ENCODE measurements at regions not wholly inside any gene's neighbourhood (a gene's known extent, or its start where the extent isn't known, plus 50 kb on each side); places are given as distances from the start of the nearest gene placed in this dataset.

DNA sequence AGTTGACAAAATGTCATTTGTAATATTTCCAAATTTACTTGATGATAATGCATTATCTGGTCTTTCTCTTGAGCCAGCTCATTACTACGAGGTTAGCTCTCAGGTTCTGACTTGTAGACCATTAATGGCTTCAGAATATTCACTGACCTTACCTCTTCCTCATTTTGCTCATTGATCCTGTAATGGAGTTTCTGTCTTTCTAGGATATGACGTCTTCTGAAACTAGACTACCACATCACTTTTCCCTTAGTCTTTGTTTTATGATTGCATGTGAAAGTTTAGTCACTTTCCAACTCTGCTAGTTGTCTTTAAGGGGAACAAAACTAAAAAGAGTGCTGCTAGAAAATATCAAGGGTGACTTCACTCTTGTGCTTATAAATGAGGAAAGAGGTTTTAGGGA, 697.6 kb downstream of the JRKL start:
- FAIRE-seq (no peak), DNase-seq (ENCODE audit: low read depth, low spot score) (no peak)
- intact Hi-C loops (cut with micrococcal nuclease), result no loop called here
- H3K9me1 ChIP-seq (replicated peaks; ENCODE audit: control insufficient read depth, extremely low read depth, insufficient read depth, low read length), result no peaks in the 10 kb centered on the region
- dilution Hi-C loops (cut with MboI; ENCODE audit: extremely low pct_ligation_motif_present, low sequenced_read_pairs), result no loop called here
- BruUV-seq (replicated peaks), result no TSS peak
- no peak overlapping the region for H3K9ac ChIP-seq (replicated peaks; ENCODE audit: extremely low read depth, insufficient read depth, low read length)
- no peak overlapping the region for H3K4me2 ChIP-seq (ENCODE audit: insufficient read depth, low read length)
- H4K20me1 ChIP-seq (replicated peaks; ENCODE audit: control insufficient read depth, extremely low read depth, insufficient read depth, low read length), result no peaks in the 10 kb centered on the region
- POLR2A ChIA-PET, result no interaction called here
- no peak overlapping the region for H3K4me3 ChIP-seq (replicated peaks in 1 of 3; ENCODE audit: insufficient read depth in 1 of 3, low read depth in 1 of 3, low read length in 3 of 3)
- no peak overlapping the region for H3K27ac ChIP-seq (ENCODE audit: insufficient read depth, low read depth, low read length)
- H3K9me3 ChIP-seq (replicated peaks; ENCODE audit: control insufficient read depth, insufficient read depth, low read length), result no peaks in the 10 kb centered on the region
- no peaks in the 10 kb centered on the region for H3K27me3 ChIP-seq (ENCODE audit: control insufficient read depth in 2 of 2, insufficient read depth in 2 of 2, low read length in 2 of 2)
- H3K79me2 ChIP-seq (ENCODE audit: control insufficient read depth, insufficient read depth, low read length), result no peaks in the 10 kb centered on the region
- H2AFZ ChIP-seq (ENCODE audit: low read depth, low read length), result no peak overlapping the region
- CTCF ChIA-PET, result no interaction called here
- no peaks in the 10 kb centered on the region for H3K36me3 ChIP-seq (ENCODE audit: control insufficient read depth in 2 of 2, extremely low read depth in 1 of 2, insufficient read depth in 2 of 2, low read length in 2 of 2)
- no peaks in the 10 kb centered on the region for H3K4me1 ChIP-seq (ENCODE audit: control insufficient read depth, extremely low read depth, insufficient read depth, low read length)
- TF ChIP-seq POLR2AphosphoS5 (IDR thresholded peaks at IDR 0.05; ENCODE audit: insufficient read depth, low read depth, low read length) (no peak), GATA2 (IDR thresholded peaks at IDR 0.05; ENCODE audit: insufficient read depth, insufficient read length, low read depth, low read length) (no peak), JUN (IDR thresholded peaks at IDR 0.05; ENCODE audit: borderline replicate concordance, insufficient read depth, insufficient read length, low read depth) (no peak), EZH2 (IDR thresholded peaks at IDR 0.05; ENCODE audit: borderline replicate concordance, low read depth, low read length, severe bottlenecking) (no peak), FOS (IDR thresholded peaks at IDR 0.05; ENCODE audit: borderline replicate concordance, insufficient read depth, low read length) (no peak), POLR2A (IDR thresholded peaks at IDR 0.05; ENCODE audit: low read depth, low read length) (no peak), MYC (IDR thresholded peaks at IDR 0.05; ENCODE audit: low read depth, low read length) (no peak)
- TF ChIP-seq, protein P1, sequence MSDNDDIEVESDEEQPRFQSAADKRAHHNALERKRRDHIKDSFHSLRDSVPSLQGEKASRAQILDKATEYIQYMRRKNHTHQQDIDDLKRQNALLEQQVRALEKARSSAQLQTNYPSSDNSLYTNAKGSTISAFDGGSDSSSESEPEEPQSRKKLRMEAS (IDR thresholded peaks at IDR 0.05; ENCODE audit: insufficient read depth, insufficient read length), result no peak
- TF ChIP-seq, protein P2, sequence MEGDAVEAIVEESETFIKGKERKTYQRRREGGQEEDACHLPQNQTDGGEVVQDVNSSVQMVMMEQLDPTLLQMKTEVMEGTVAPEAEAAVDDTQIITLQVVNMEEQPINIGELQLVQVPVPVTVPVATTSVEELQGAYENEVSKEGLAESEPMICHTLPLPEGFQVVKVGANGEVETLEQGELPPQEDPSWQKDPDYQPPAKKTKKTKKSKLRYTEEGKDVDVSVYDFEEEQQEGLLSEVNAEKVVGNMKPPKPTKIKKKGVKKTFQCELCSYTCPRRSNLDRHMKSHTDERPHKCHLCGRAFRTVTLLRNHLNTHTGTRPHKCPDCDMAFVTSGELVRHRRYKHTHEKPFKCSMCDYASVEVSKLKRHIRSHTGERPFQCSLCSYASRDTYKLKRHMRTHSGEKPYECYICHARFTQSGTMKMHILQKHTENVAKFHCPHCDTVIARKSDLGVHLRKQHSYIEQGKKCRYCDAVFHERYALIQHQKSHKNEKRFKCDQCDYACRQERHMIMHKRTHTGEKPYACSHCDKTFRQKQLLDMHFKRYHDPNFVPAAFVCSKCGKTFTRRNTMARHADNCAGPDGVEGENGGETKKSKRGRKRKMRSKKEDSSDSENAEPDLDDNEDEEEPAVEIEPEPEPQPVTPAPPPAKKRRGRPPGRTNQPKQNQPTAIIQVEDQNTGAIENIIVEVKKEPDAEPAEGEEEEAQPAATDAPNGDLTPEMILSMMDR (IDR thresholded peaks at IDR 0.05; ENCODE audit: extremely low read depth in 1 of 2, insufficient read depth in 1 of 2, low read depth in 1 of 2, low read length in 2 of 2), result no peak

All from endothelial cell of umbilical vein (primary cell).